NCI-H1048 (cell line): ENCODE measurements at regions not wholly inside any gene's neighbourhood (a gene's known extent, or its start where the extent isn't known, plus 50 kb on each side); places are given as distances from the start of the nearest gene placed in this dataset.

ENCODE experiments used
- DNase-seq: peaks from one replicate; lab custom pipeline; 2025; lab: John Stamatoyannopoulos, UW

GRCh38 chr7:17234398-17235031 lies 63.9 kb upstream of the AHR start:
- no peak for DNase-seq

GRCh38 chr7:17236171-17236570 lies 62.3 kb upstream of the AHR start:
- DNase-seq: no peak

- no peak for DNase-seq
Measured at GRCh38 chr7:17236603-17237002, 61.8 kb upstream of the AHR start.

DNA sequence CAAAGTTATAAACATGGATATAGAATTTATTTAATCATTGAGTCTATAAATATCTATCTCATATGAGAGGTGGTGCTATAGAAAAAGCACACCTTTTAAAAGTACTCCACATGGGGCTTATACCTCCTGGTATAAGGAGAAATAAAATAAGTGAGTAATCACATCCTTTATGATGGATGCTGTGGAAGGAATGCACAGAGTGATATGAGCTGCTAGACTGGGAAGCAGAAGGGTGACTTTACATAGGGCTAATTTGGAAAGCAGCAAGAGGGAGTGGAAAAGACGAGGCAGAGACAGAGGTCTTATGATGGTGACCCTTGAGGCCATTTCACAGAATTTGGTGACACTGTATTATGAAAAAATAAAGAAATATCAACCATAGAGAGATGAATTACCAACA lies 59.4 kb upstream of the AHR start:
- no peak for DNase-seq

- DNase-seq: no peak
Measured at GRCh38 chr7:17239683-17240521, 58.5 kb upstream of the AHR start.

DNA sequence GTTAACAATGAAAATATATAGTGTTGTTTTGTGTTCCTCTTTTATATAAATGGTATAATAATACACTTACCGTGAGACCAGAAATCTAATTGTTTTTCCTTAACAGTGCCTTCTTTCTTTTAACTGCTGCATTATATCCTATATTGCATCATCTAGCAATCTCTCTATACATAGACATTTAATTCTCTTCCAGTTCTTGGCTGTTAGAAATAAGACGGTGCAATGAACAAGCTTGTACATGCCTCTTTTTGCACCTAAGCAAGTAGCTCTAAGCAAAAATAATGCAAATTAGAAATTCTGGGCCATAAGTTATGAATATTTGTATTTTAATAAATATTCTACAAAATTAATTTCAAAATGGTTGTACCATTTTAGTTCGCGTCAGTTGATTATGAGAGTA lies 55.9 kb upstream of the AHR start:
- no peak for DNase-seq

- no peak for DNase-seq
Measured at GRCh38 chr7:17244786-17245185, 53.7 kb upstream of the AHR start.

- no peak for DNase-seq
Measured at GRCh38 chr7:17247357-17247756, 51.1 kb upstream of the AHR start.

DNA sequence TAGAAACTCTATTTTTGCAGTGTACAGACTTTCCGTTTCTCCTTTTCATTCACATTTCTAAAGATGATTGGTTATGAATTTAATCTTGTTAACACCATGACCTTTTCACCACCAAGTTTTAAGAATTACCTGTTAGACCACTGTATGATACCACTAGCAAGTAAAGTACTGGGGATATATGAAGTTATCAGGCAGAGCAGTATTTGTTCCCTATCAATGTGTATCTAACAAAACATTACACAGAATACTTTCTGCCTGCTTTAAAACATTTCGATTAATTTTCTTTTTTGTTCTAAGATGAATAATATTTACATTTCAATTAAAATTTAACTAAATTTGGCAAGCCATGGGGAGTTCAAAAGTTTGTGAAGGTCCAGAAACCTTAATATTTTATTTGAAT lies 49.9 kb upstream of the AHR start:
- no peak for DNase-seq
